GM20000 (cell line): ENCODE measurements at regions not wholly inside any gene's neighbourhood (a gene's known extent, or its start where the extent isn't known, plus 50 kb on each side); places are given as distances from the start of the nearest gene placed in this dataset.
"Not testable (repeated sequence)": the region's sequence is repeated elsewhere in the genome, so short reads cannot be mapped to it uniquely, and the experiment has no call there.

Experiments used
- DNase-seq: peaks from one replicate; pipeline ENCODE4 v3.0.0; 2012; ENCODE audit warnings: low spot score
- TF ChIP-seq, protein P1 (sequence below): IDR thresholded peaks from 2 replicates; pipeline ENCODE4 v1.5.1; 2012; ENCODE audit warnings: mild to moderate bottlenecking, control low read depth; ENCODE audit errors: extremely low read depth, missing control alignments

DNA sequence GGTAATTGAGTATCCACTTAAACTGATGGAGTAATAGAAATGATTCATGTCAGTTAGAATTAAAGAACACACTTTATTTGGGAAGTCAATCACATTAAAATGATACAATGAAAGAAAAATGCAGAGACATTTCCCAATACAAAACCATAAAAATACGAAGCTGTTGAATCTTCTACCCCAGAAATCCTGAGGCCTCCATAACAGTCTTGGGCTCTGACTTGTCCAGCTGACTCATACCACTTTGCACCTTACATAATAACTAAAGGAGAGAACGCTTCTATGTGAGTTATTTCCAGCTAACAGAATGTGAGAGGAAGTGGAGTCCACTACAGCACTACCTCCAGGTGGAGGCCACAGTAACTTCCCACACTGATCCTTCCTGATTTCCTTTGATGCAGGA is 305.0 kb downstream of the MRPS30 start:
- no peak for DNase-seq
- TF ChIP-seq, protein P1, sequence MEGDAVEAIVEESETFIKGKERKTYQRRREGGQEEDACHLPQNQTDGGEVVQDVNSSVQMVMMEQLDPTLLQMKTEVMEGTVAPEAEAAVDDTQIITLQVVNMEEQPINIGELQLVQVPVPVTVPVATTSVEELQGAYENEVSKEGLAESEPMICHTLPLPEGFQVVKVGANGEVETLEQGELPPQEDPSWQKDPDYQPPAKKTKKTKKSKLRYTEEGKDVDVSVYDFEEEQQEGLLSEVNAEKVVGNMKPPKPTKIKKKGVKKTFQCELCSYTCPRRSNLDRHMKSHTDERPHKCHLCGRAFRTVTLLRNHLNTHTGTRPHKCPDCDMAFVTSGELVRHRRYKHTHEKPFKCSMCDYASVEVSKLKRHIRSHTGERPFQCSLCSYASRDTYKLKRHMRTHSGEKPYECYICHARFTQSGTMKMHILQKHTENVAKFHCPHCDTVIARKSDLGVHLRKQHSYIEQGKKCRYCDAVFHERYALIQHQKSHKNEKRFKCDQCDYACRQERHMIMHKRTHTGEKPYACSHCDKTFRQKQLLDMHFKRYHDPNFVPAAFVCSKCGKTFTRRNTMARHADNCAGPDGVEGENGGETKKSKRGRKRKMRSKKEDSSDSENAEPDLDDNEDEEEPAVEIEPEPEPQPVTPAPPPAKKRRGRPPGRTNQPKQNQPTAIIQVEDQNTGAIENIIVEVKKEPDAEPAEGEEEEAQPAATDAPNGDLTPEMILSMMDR, result no peak

DNA sequence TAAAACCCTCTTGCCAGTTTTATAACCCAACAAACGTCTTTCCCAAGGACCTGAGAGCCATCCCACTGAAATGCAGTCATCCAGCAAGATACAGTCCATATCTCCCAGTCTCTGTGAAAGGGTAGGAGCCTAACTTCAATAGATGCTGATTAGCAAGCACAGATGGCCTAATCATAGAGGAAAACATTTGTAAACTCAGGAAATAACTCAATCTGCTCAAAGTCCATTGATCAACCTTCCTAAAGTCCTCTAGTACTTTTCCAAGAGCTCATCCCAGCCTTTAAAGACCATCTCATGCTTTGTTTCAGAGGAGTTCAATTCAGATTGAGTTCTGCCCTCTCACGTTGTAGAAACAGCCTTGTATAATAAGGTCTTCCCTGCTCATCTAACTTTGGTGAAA is 324.2 kb downstream of the MRPS30 start:
- TF ChIP-seq, protein P1, result no peak
- DNase-seq, result no peak

DNA sequence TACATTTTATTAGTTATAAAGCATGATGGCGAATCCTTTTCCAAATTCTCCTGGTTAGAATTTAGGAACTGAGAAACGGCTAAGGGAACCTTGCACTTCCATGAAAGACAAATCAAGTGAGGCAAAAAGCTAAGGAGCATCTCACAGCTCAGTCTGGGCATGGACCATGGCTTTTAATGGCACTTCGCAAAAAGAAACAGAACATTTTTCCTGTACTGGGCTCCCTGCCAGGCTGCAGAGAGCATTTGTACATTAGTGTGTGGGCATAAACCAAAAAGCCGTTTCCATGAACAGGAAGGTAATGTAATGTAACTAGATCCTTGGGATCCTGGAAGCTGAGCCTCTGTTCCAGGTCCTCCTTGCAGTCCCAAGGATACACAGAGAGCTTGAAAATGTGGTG is 354.2 kb downstream of the MRPS30 start:
- DNase-seq, result no peak
- TF ChIP-seq, protein P1, result no peak

DNA sequence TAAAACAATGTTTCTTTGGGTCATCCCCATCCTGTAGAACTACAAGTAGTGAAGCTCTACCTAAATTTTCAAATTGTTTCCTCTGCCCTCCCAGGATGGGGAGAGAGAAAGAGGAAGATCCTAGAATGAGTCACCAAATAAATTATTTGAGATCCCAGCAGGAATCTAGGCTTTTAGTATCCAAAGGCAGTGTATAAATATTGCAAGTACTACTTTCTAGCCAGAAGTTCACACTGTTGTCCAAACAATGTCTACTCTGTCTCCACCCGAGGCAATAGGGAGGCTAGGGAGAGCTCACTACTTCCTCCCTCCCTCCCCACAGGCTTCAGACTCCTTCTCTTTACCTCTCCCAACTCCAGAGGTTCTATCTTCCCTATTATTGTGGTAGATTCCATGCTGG is 362.8 kb downstream of the MRPS30 start:
- no peak for DNase-seq
- TF ChIP-seq, protein P1, result no peak

DNA sequence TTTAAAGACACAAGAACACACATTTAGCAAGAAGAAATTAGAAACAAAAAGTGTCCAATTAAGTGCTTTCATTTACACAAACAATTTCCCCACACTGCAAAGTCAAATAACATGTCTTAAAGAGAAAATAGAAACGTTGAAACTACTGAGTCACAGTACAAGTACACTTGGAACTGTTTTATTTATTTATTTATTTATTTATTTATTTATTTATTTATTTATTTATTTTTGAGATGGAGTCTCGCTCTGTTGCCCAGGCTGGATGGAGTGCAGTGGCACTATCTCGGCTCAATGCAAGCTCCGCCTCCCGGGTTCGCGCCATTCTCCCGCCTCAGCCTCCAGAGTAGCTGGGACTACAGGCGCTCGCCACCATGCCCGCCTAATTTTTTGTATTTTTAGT is 363.9 kb downstream of the MRPS30 start:
- not testable (repeated sequence) for DNase-seq

DNA sequence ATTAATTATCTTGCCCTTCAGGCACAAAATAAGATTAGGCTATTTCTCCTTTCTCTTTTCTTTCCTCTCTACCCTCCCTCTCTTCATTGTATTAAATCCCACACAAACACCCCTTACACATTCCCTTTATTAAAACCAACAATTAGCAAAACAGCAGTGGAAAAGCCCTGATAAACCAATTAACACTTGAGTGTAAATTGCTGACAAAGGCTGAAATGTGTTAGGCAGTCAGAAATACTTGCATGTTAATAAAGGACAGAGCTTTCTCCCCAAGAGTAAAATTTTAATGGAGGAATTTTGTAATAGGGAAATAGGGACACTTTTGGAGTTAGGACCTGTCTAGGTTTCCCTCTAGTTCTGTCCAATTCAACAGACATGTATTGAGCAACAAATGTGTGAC is 370.9 kb downstream of the MRPS30 start:
- TF ChIP-seq, protein P1, result no peak
- no peak for DNase-seq

DNA sequence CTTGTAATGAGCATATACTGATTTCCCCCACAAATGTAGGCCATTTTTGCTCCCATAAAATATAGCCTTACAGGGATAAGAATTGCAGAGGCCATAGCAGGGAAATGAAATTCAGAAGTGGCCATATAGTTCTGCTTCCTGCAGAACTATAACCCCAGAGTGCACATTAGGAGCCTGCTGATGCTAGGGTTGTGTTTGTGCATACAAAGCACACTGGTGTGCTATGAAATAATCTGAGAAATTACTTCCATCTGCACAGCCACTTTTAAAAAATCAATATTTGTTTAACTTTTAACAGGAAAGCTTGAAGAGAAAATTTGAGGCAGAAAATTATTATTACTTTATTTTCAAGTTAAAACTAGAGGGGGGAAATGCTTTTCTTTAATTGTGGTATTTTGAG is 380.3 kb downstream of the MRPS30 start:
- TF ChIP-seq, protein P1, result no peak
- no peak for DNase-seq

DNA sequence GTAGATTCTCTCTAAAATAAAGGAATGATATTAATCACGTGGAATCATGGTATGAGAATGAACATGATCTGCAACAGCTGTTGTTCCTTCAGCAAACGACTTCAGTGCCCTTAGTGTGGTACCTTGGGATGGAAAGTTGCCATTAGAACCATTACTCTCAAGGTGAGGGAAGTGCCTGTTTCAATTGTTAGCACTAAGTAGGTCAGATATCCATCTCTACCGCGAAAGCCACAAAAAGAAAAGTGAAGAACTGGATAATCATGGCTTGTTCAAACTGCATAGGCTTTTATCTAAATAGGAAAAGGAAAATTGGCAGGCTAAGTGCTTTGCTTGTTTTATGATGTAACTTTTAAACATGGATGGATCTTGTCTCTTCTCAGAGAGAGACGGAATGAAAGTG is 380.7 kb downstream of the MRPS30 start:
- TF ChIP-seq, protein P1, result no peak
- no peak for DNase-seq
